ENCODE measurements at regions not wholly inside any gene's neighbourhood (a gene's known extent, or its start where the extent isn't known, plus 50 kb on each side); places are given as distances from the start of the nearest gene placed in this dataset.

- DNase-seq (ENCODE audit: low read depth in 1 of 2, low spot score in 2 of 2) (no peak), FAIRE-seq (no peak)
- no peak overlapping the region for H2BK5ac ChIP-seq (ENCODE audit: low read depth, low read length)
- H2AFZ ChIP-seq (ENCODE audit: low read length) = no peak overlapping the region
- no peak overlapping the region for H3K4me2 ChIP-seq (ENCODE audit: insufficient read depth in 1 of 2, low read depth in 2 of 2, low read length in 2 of 2)
- no peaks in the 10 kb centered on the region for H3K23me2 ChIP-seq (ENCODE audit: low read depth, low read length)
- no peak overlapping the region for H2BK12ac ChIP-seq (ENCODE audit: low read depth, low read length)
- no peak overlapping the region for H3K23ac ChIP-seq (ENCODE audit: insufficient read length)
- H3K14ac ChIP-seq (ENCODE audit: insufficient read length) = no peak overlapping the region
- H3K4ac ChIP-seq (replicated peaks; ENCODE audit: insufficient read length, low read depth, low read length) = no peak overlapping the region
- H3K4me1 ChIP-seq (replicated peaks in 1 of 4; ENCODE audit: control insufficient read depth in 3 of 4, insufficient read depth in 4 of 4, low read length in 3 of 4) = no peaks in the 10 kb centered on the region
- ChIA-PET POLR2A (ENCODE audit: partially characterized antibody) (no interaction called here), CTCF (ENCODE audit: partially characterized antibody) (interaction anchor here (1.9 kb wide), 1 partner anchor 28 kb away, joined by 13 read pairs; no protein-coding TSS in a partner anchor)
- peaks cover 11 to 16% of the 10 kb centered on the region in 2 experiments for H3K9me3 ChIP-seq (ENCODE audit: insufficient read depth in 2 of 2, low read depth in 1 of 2, low read length in 1 of 2)
- H3K56ac ChIP-seq (replicated peaks; ENCODE audit: insufficient read length, low read depth, low read length) = no peak overlapping the region
- no peaks in the 10 kb centered on the region for H4K20me1 ChIP-seq (replicated peaks in 1 of 2; ENCODE audit: control insufficient read depth in 1 of 2, insufficient read depth in 2 of 2, low read length in 2 of 2)
- H4K8ac ChIP-seq (ENCODE audit: extremely low read depth, insufficient read depth, low read length) = no peak overlapping the region
- TF ChIP-seq CBX8 (IDR thresholded peaks at IDR 0.05; ENCODE audit: borderline replicate concordance, low read depth, low read length) (no peak), EGR1 (IDR thresholded peaks at IDR 0.05; ENCODE audit: borderline replicate concordance, low read depth, low read length) (no peak), TBP (IDR thresholded peaks at IDR 0.05; ENCODE audit: low read depth, low read length) (no peak), SIRT6 (IDR thresholded peaks at IDR 0.05; ENCODE audit: low read length) (no peak), POLR2AphosphoS5 (IDR thresholded peaks at IDR 0.05; ENCODE audit: low read depth, low read length) (no peak), MAFK (IDR thresholded peaks at IDR 0.05; ENCODE audit: low read depth, low read length) (no peak), SP4 (IDR thresholded peaks at IDR 0.05; ENCODE audit: low read length) (no peak), GTF2F1 (IDR thresholded peaks at IDR 0.05; ENCODE audit: borderline replicate concordance, low read depth, low read length) (no peak), SIX5 (IDR thresholded peaks at IDR 0.05; ENCODE audit: low read depth, low read length) (no peak)
- TF ChIP-seq, protein P1, sequence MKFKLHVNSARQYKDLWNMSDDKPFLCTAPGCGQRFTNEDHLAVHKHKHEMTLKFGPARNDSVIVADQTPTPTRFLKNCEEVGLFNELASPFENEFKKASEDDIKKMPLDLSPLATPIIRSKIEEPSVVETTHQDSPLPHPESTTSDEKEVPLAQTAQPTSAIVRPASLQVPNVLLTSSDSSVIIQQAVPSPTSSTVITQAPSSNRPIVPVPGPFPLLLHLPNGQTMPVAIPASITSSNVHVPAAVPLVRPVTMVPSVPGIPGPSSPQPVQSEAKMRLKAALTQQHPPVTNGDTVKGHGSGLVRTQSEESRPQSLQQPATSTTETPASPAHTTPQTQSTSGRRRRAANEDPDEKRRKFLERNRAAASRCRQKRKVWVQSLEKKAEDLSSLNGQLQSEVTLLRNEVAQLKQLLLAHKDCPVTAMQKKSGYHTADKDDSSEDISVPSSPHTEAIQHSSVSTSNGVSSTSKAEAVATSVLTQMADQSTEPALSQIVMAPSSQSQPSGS (IDR thresholded peaks at IDR 0.05; ENCODE audit: low read length) = no peak
- no peaks in the 10 kb centered on the region for H3K36me3 ChIP-seq (ENCODE audit: control insufficient read depth in 2 of 4, insufficient read depth in 4 of 4, low read length in 3 of 4)
- H3K4me3 ChIP-seq (ENCODE audit: extremely low read depth in 1 of 4, insufficient read depth in 2 of 4, low read depth in 3 of 4, low read length in 4 of 4) = no peak overlapping the region
- no peaks in the 10 kb centered on the region for H3K27me3 ChIP-seq (replicated peaks in 1 of 4; ENCODE audit: control insufficient read depth in 3 of 4, extremely low read depth in 1 of 4, insufficient read depth in 3 of 4, low read length in 3 of 4)
- no peak overlapping the region for H3K9ac ChIP-seq (replicated peaks in 1 of 4; ENCODE audit: extremely low read depth in 1 of 4, low read depth in 3 of 4, low read length in 3 of 4)
- no peak overlapping the region for H2AK5ac ChIP-seq (ENCODE audit: low read depth, low read length)
- no peaks in the 10 kb centered on the region for H3K79me2 ChIP-seq (ENCODE audit: control insufficient read depth in 1 of 2, insufficient read depth in 2 of 2, low read length in 2 of 2)
- H4K91ac ChIP-seq (replicated peaks; ENCODE audit: insufficient read length, low read length) = no peak overlapping the region
- 92% methylated on average over 2 of the region's 2 CpGs; no CpG with 5 or more reads in 1 of the 2 experiments for WGBS, 2 experiments (ENCODE audit: extremely low coverage in 1 of 2, insufficient coverage in 1 of 2, insufficient read length in 1 of 2, insufficient replicate concordance in 2 of 2, low coverage in 1 of 2, low lambda C conversion rate in 2 of 2, missing lambda C conversion rate in 1 of 2)
- H2BK120ac ChIP-seq (replicated peaks; ENCODE audit: low read depth, low read length) = no peak overlapping the region
- no peak overlapping the region for H3K27ac ChIP-seq (ENCODE audit: low read depth, low read length)
- H4K5ac ChIP-seq (ENCODE audit: insufficient read length, low read depth, low read length) = no peak overlapping the region
- no peak overlapping the region for H2BK15ac ChIP-seq (ENCODE audit: low read length)
- no peak overlapping the region for H3K18ac ChIP-seq (ENCODE audit: extremely low read depth, low read length)
- H2BK20ac ChIP-seq (ENCODE audit: low read length) = no peak overlapping the region
- H3K79me1 ChIP-seq (ENCODE audit: low read depth, low read length) = no peaks in the 10 kb centered on the region
These were observed 326.5 kb upstream of the MAP3K7 start for GRCh38 chr6:90913266-90913960.

All from H1 (cell line).